ENCODE measurements at regions not wholly inside any gene's neighbourhood (a gene's known extent, or its start where the extent isn't known, plus 50 kb on each side); places are given as distances from the start of the nearest gene placed in this dataset.

DNA sequence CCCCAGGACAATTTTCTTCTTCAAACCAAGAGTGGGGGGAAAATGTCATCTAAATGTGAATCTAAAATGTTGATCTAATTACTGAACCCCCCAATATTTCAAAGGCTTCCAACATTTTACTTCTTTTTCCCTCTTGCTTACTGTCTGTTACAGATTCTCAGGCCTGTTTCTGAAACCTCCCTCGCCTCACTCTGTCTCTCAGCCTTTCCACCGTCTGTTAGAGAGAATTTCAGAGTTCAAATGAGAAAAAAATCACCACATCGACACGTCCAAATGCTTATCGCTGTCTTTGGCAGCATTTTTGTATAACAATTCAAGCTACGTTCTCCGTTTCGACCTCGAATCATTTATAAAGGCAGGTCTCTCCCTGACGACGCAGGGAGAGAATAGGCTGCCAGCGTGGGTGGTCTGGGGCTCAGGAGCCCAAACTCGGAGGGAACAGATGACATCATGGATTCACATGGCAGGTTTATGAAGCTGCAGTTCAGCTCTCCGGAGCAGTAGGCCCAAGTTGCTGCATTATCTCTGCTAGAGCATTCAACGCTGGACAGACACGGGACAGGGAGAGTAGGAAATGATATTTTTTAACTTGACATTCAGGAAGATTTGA is 139.8 kb downstream of the GAS1 start:
- H3K27ac ChIP-seq: no peak overlapping the region
- POLR2A ChIA-PET (ENCODE audit: low non-redundant PET): no interaction called here
- DNase-seq (ENCODE audit: low spot score): no peak
- no peak for TF ChIP-seq CTCF (conservative IDR thresholded peaks at IDR 0.05; ENCODE audit: low read depth)
- CTCF ChIA-PET: interaction anchor here (0.6 to 0.7 kb wide), 2 partner anchors 140 to 194 kb away, joined by 3 to 7 read pairs; partner anchors contain the start of gene GAS1

DNA sequence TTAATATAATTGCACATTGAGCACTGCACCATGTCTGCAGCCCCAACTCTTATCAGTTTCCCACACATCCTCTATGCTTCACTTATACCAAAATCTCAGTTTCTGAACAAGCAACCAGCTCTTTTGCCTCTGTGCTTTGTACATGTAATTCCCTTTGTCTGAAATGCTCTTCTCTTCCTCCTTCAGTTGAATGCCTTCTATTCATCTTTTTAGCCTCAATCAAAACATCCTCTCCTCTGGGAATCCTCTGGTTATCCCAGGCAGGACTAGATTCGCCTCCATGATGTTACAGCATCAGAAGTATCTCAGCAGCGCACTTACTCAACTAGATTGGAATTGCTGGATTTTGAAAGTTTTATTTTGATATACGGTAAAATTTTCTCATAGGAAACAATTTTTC is 143.3 kb downstream of the GAS1 start:
- TF ChIP-seq CTCF (conservative IDR thresholded peaks at IDR 0.05; ENCODE audit: low read depth): no peak
- DNase-seq (ENCODE audit: low spot score): no peak
- H3K27ac ChIP-seq: no peak overlapping the region
- CTCF ChIA-PET: no interaction called here
- POLR2A ChIA-PET (ENCODE audit: low non-redundant PET): no interaction called here

DNA sequence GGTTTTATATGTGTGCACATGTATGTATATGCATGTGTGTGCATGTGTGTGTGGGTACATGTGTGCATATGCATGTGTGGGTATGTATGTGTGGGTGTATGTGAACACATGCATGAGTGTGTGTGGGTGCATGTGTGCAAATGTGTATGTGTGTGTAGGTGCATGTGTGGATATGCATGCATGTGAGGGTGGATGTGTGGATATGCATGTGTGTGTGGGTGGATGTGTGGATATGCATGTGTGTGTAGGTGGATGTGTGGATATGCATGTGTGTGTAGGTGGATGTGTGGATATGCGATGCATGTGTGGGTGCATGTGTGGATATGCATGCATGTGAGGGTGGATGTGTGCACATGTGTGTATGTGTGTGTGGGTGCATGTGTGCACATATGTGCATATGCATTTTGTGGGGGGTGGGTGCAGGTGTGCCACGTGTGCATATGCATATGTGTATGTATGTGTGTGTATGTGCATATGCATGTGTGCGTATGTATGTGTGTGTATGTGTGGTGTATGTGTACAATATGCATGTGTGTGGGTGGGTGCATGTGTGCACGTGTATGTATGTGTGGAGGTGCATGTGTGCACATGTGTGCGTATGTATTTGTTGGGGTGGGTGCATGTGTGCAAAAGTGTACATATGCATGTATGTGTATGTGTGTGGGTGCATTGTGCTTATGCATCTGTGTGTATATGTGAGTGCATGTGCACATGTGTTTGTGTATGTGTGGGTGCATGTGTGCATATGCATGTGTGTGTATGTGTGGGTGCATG is 144.2 kb downstream of the GAS1 start:
- POLR2A ChIA-PET (ENCODE audit: low non-redundant PET): no interaction called here
- no peak for TF ChIP-seq CTCF (conservative IDR thresholded peaks at IDR 0.05; ENCODE audit: low read depth)
- no peak for DNase-seq (ENCODE audit: low spot score)
- no peak overlapping the region for H3K27ac ChIP-seq
- CTCF ChIA-PET: no interaction called here

GRCh38 chr9:86801246-86801645 is 146.1 kb downstream of the GAS1 start:
- H3K27ac ChIP-seq: no peak overlapping the region
- TF ChIP-seq CTCF (conservative IDR thresholded peaks at IDR 0.05; ENCODE audit: low read depth): no peak
- DNase-seq (ENCODE audit: low spot score): no peak
- POLR2A ChIA-PET (ENCODE audit: low non-redundant PET): no interaction called here
- CTCF ChIA-PET: interaction anchor here (0.7 kb wide), 1 partner anchor 523 kb away, joined by 8 read pairs; no protein-coding TSS in a partner anchor

DNA sequence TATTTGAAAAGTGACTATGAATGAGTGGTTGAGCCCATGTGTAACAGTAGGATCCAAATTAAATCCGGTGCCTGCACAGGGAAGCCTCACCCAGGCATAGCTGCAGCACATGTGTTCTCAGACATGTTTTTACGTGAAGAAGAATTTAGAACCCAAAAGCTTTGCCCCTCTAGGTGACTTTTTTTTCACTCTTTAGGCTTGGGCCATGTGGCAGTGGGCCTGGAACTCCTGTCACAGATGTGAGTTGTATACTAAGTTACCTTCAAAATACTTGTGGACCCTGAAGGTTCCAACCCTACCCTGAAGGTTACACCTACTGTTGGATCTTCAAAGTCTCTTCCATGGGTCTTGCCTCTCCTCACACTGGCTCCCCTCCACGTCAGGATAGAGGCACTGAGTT is 146.6 kb downstream of the GAS1 start:
- TF ChIP-seq CTCF (conservative IDR thresholded peaks at IDR 0.05; ENCODE audit: low read depth): no peak
- CTCF ChIA-PET: no interaction called here
- no peak for DNase-seq (ENCODE audit: low spot score)
- POLR2A ChIA-PET (ENCODE audit: low non-redundant PET): no interaction called here
- H3K27ac ChIP-seq: no peak overlapping the region

- no peak overlapping the region for H3K27ac ChIP-seq
- CTCF ChIA-PET: no interaction called here
- no peak for DNase-seq (ENCODE audit: low spot score)
- TF ChIP-seq CTCF (conservative IDR thresholded peaks at IDR 0.05; ENCODE audit: low read depth): no peak
- POLR2A ChIA-PET (ENCODE audit: low non-redundant PET): no interaction called here
Observed at GRCh38 chr9:86798966-86799365, 148.3 kb downstream of the GAS1 start.

Data from RWPE1 (cell line).